NCI-H1930 (cell line): ENCODE measurements at regions not wholly inside any gene's neighbourhood (a gene's known extent, or its start where the extent isn't known, plus 50 kb on each side); places are given as distances from the start of the nearest gene placed in this dataset.

Experiments
- DNase-seq, 2 experiments: peaks; one replicate each; lab custom pipeline; 2025; lab: John Stamatoyannopoulos, UW

- no peak for DNase-seq
Observed at GRCh38 chr6:121499666-121500065, 64.2 kb downstream of the GJA1 start.

GRCh38 chr6:121503589-121503991 lies 68.1 kb downstream of the GJA1 start:
- DNase-seq: no peak

- DNase-seq: no peak
Observed at GRCh38 chr6:121504227-121504626, 68.8 kb downstream of the GJA1 start.

- no peak for DNase-seq
Observed at GRCh38 chr6:121505284-121505683, 69.8 kb downstream of the GJA1 start.

- no peak for DNase-seq
Observed at GRCh38 chr6:121506761-121507754, 71.6 kb downstream of the GJA1 start.

GRCh38 chr6:121510568-121511177 lies 75.2 kb downstream of the GJA1 start:
- DNase-seq: no peak

GRCh38 chr6:121515630-121516265 lies 80.3 kb downstream of the GJA1 start:
- DNase-seq: no peak

GRCh38 chr6:121516331-121516730 lies 80.9 kb downstream of the GJA1 start:
- DNase-seq: no peak

GRCh38 chr6:121520337-121521163 lies 85.1 kb downstream of the GJA1 start:
- no peak for DNase-seq

GRCh38 chr6:121521164-121521555 lies 85.7 kb downstream of the GJA1 start:
- DNase-seq: no peak

GRCh38 chr6:121522265-121522664 lies 86.8 kb downstream of the GJA1 start:
- DNase-seq: no peak

GRCh38 chr6:121522771-121523386 lies 87.4 kb downstream of the GJA1 start:
- DNase-seq: no peak

GRCh38 chr6:121523628-121524027 lies 88.2 kb downstream of the GJA1 start:
- DNase-seq: no peak

- DNase-seq: no peak
Observed at GRCh38 chr6:121526282-121526681, 90.8 kb downstream of the GJA1 start.

- peak; percentile 68 to 83 for DNase-seq
Observed at GRCh38 chr6:121531658-121532169, 96.3 kb downstream of the GJA1 start.

- no peak for DNase-seq
Observed at GRCh38 chr6:121533321-121533841, 97.9 kb downstream of the GJA1 start.

- no peak for DNase-seq
Observed at GRCh38 chr6:121535777-121536176, 100.3 kb downstream of the GJA1 start.

GRCh38 chr6:121536345-121536744 lies 100.9 kb downstream of the GJA1 start:
- DNase-seq: no peak

GRCh38 chr6:121539439-121539838 lies 104.0 kb downstream of the GJA1 start:
- no peak for DNase-seq

- no peak for DNase-seq
Observed at GRCh38 chr6:121540210-121540609, 104.8 kb downstream of the GJA1 start.

- DNase-seq: no peak
Observed at GRCh38 chr6:121544691-121545090, 109.2 kb downstream of the GJA1 start.
